NB4 (cell line): ENCODE measurements at regions not wholly inside any gene's neighbourhood (a gene's known extent, or its start where the extent isn't known, plus 50 kb on each side); places are given as distances from the start of the nearest gene placed in this dataset.

ENCODE experiments used
- CTCF ChIP-seq: IDR thresholded peaks from one replicate; pipeline ENCODE4 v1.5.1; 2012; ENCODE audit warnings: low read depth, low read length
- MAX ChIP-seq: IDR thresholded peaks from 2 replicates; pipeline ENCODE4 v1.6.1; 2011; ENCODE audit warnings: low read depth, low read length
- POLR2A ChIP-seq: IDR thresholded peaks from 2 replicates; pipeline ENCODE4 v1.6.1; 2011; ENCODE audit warnings: mild to moderate bottlenecking; ENCODE audit not compliant: insufficient read length; ENCODE audit errors: extremely low read depth

DNA sequence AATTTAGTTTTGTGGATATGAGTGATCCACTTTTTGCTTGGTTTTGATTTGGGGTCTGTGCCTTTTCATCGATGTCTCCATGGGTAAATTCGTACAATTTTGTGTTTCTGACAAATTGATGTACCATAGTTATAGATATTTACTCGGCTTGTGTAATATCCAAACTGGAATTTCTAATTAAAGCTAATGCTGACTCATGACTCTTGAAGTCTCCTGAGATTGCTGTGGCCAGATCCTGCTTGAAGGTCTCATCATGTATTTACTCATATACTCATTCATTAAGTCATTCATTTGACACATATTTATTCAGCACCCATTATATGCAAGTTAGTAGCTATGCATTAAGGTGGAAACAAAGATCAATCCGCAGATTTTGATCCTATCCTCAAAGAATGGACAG lies 423.2 kb downstream of the RWDD3 start:
- no peak for TF ChIP-seq CTCF
- TF ChIP-seq POLR2A, result no peak
- no peak for TF ChIP-seq MAX
